Mucosa of rectum (tissue), 2 donors: ENCODE measurements at regions not wholly inside any gene's neighbourhood (a gene's known extent, or its start where the extent isn't known, plus 50 kb on each side); places are given as distances from the start of the nearest gene placed in this dataset.

Source experiments
- H3K27ac ChIP-seq, 2 donors: one replicate each; pipeline ENCODE4 v1.7.0; 2013; ENCODE audit warnings: inconsistent platforms in 2 of 2, low read depth in 2 of 2, low read length in 2 of 2
- H3K27me3 ChIP-seq, 2 donors: one replicate each; pipeline ENCODE4 v1.7.0; 2013; ENCODE audit warnings: low read length in 2 of 2; ENCODE audit not compliant: control insufficient read depth in 2 of 2, insufficient read depth in 2 of 2
- H3K36me3 ChIP-seq, 2 donors: one replicate each; pipeline ENCODE4 v1.7.0; 2013; ENCODE audit warnings: low read length in 2 of 2; ENCODE audit not compliant: control insufficient read depth in 2 of 2, insufficient read depth in 2 of 2
- H3K4me1 ChIP-seq, 2 donors: one replicate each; pipeline ENCODE4 v1.7.0; 2013; ENCODE audit warnings: low read length in 2 of 2, mild to moderate bottlenecking in 1 of 2; ENCODE audit not compliant: control insufficient read depth in 2 of 2, insufficient read depth in 2 of 2
- H3K4me3 ChIP-seq, 2 donors: one replicate each; pipeline ENCODE4 v1.7.0; 2013; ENCODE audit warnings: low read length in 2 of 2
- H3K9ac ChIP-seq, 2 donors: one replicate each; pipeline ENCODE4 v1.7.0; 2013; ENCODE audit warnings: low read length in 2 of 2, low read depth in 1 of 2, mild to moderate bottlenecking in 1 of 2
- H3K9me3 ChIP-seq, 2 donors: one replicate each; pipeline ENCODE4 v1.7.0; 2013; ENCODE audit warnings: low read length in 2 of 2; ENCODE audit not compliant: control insufficient read depth in 2 of 2
- donor health status: healthy.
- donor health status: Normal muscosa, but diverticular disease.

- Histone ChIP-seq H3K4me3 (no peak overlapping the region), H3K9me3 (no peaks in the 10 kb centered on the region), H3K36me3 (no peaks in the 10 kb centered on the region), H3K27ac (no peak overlapping the region), H3K27me3 (peaks cover 0 to 3% of the 10 kb centered on the region in 2 donors), H3K9ac (no peak overlapping the region), H3K4me1 (no peaks in the 10 kb centered on the region)
Measured at GRCh38 chr1:208432346-208432745, 188.2 kb upstream of the PLXNA2 start.

DNA sequence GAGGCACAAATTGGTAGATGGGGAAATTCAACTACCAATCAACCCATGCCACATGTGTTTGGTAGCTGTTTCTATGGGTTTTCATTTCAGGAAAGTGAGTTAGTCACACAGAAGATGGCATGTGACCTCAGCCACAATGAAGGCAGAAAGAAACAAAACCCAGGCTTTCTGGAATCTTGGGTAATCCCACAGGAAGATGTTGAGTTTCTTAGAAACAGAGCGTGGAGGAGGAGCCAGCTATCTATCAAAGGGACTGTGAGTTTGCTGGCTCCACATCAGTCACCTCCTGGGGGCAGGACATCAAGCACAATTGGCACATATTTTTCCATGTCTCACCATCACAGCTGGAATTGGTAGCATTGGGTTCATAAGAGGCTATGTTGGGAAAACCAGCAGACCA is 188.9 kb upstream of the PLXNA2 start:
- no peak overlapping the region for H3K9ac ChIP-seq
- H3K27me3 ChIP-seq = peaks cover 0 to 3% of the 10 kb centered on the region in 2 donors
- no peak overlapping the region for H3K4me3 ChIP-seq
- H3K9me3 ChIP-seq = no peaks in the 10 kb centered on the region
- H3K27ac ChIP-seq = no peak overlapping the region
- H3K4me1 ChIP-seq = no peaks in the 10 kb centered on the region
- no peaks in the 10 kb centered on the region for H3K36me3 ChIP-seq

- no peak overlapping the region for H3K9ac ChIP-seq
- H3K9me3 ChIP-seq = no peaks in the 10 kb centered on the region
- no peaks in the 10 kb centered on the region for H3K4me1 ChIP-seq
- H3K36me3 ChIP-seq = no peaks in the 10 kb centered on the region
- no peak overlapping the region for H3K4me3 ChIP-seq
- H3K27ac ChIP-seq = no peak overlapping the region
- peaks cover 0 to 3% of the 10 kb centered on the region in 2 donors for H3K27me3 ChIP-seq
Measured at GRCh38 chr1:208433971-208434370, 189.8 kb upstream of the PLXNA2 start.

- no peaks in the 10 kb centered on the region for H3K9me3 ChIP-seq
- no peak overlapping the region for H3K9ac ChIP-seq
- no peaks in the 10 kb centered on the region for H3K4me1 ChIP-seq
- H3K4me3 ChIP-seq = no peak overlapping the region
- H3K36me3 ChIP-seq = no peaks in the 10 kb centered on the region
- peaks cover 0 to 3% of the 10 kb centered on the region in 2 donors for H3K27me3 ChIP-seq
- no peak overlapping the region for H3K27ac ChIP-seq
Measured at GRCh38 chr1:208437401-208437800, 193.2 kb upstream of the PLXNA2 start.

- Histone ChIP-seq H3K27me3 (peaks cover 0 to 1% of the 10 kb centered on the region in 2 donors), H3K9me3 (no peaks in the 10 kb centered on the region), H3K27ac (no peak overlapping the region), H3K4me1 (no peaks in the 10 kb centered on the region), H3K4me3 (no peak overlapping the region), H3K9ac (no peak overlapping the region), H3K36me3 (no peaks in the 10 kb centered on the region)
Measured at GRCh38 chr1:208438112-208438699, 194.0 kb upstream of the PLXNA2 start.

DNA sequence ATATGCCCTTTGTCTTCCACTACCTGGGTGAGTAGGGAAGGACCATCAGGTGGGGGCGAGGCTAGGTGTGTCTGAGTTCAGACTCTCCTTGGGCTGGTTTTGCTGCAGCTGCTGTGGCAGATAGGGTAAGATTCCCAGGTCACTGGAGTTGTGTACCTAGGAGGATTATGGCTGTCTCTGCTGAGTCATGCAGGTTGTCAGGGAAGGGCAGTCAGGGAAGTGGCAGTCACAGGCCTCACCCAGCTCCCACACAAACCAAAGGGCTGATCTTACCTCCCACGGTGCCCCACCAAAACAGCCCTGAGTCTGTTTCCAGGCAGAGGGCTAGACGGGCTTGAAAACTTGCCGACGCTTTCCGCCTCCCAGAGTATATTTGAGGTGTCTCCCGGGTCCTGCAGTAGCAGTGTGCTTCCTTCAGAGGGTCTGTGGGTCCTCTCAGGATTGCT is 201.6 kb upstream of the PLXNA2 start:
- no peaks in the 10 kb centered on the region for H3K36me3 ChIP-seq
- H3K4me3 ChIP-seq = no peak overlapping the region
- no peak overlapping the region for H3K9ac ChIP-seq
- H3K27me3 ChIP-seq = no peaks in the 10 kb centered on the region
- peak overlapping the region in 1 of 2 donors; percentile 20 for H3K27ac ChIP-seq
- no peaks in the 10 kb centered on the region for H3K9me3 ChIP-seq
- H3K4me1 ChIP-seq = peaks cover 0 to 2% of the 10 kb centered on the region in 2 donors

DNA sequence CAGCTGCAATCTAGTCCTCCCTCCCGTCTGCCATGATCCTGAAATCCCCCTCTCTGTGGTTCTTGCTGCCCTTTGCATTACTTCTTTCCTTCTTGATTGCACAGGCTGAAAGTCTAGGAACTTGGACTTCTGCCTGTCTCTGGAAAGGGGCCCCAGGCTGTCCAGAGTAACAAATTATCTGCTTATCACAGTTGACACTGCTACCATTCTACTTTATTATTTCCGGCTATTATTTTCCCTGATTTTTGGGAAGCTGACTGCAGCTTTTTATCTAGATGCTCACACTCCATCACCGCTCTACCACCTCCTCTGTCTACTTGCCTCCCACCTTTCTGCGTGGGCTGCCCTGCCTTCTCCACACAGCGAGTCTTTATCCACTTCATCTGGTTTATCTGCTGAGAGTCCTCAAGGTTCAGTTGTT is 202.1 kb upstream of the PLXNA2 start:
- Histone ChIP-seq H3K27ac (peak overlapping the region in 1 of 2 donors; percentile 20), H3K27me3 (no peaks in the 10 kb centered on the region)

DNA sequence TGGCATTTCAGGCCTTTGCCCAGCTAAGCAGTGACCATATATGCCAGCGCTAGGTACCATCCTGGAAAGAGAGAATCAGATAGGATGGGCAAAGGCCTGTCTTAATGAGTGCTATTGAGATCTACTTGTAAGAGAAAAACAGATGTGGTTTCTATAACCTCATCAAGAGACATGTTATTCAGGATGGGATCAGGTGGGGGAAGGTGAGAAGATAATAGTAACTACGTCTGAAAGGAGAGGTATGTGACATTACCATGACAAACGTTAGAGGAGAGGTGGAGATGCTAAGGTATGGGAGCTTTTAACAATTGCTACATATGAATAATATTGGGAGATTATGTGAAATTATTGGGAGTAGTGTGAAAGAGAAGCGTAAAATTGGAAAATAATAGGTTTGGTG is 204.2 kb upstream of the PLXNA2 start:
- H3K27me3 ChIP-seq = no peaks in the 10 kb centered on the region
- H3K4me1 ChIP-seq = peaks cover 0 to 2% of the 10 kb centered on the region in 2 donors
- no peak overlapping the region for H3K4me3 ChIP-seq
- no peak overlapping the region for H3K27ac ChIP-seq
- H3K9me3 ChIP-seq = no peaks in the 10 kb centered on the region
- H3K36me3 ChIP-seq = no peaks in the 10 kb centered on the region
- H3K9ac ChIP-seq = no peak overlapping the region

More for the DNA sequence above, 202.1 kb upstream of the PLXNA2 start:
- Histone ChIP-seq H3K36me3 (no peaks in the 10 kb centered on the region), H3K9me3 (no peaks in the 10 kb centered on the region), H3K4me3 (no peak overlapping the region), H3K4me1 (peaks cover 0 to 2% of the 10 kb centered on the region in 2 donors), H3K9ac (no peak overlapping the region)

DNA sequence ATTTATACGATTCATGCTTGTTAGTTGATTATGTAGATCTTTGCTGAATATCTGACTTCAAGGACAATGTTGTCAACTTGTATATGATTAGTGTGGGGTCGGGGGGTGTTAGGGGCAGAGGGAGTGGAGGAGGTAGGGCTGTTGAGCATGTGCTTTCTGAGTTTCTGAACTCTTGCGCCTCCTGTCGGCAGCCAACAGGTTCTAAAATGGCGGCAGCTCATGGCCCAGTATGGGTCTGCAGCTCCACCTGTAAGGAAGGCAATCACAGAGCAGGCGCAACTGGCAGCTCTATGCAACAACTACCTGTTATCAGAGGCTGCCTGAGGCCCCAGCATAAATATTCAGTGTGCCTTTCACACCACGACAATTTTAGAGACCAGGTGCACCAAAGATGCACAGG is 205.8 kb upstream of the PLXNA2 start:
- no peak overlapping the region for H3K4me3 ChIP-seq
- H3K36me3 ChIP-seq = no peaks in the 10 kb centered on the region
- H3K27me3 ChIP-seq = no peaks in the 10 kb centered on the region
- no peak overlapping the region for H3K27ac ChIP-seq
- peaks cover 0 to 2% of the 10 kb centered on the region in 2 donors for H3K4me1 ChIP-seq
- H3K9me3 ChIP-seq = no peaks in the 10 kb centered on the region
- no peak overlapping the region for H3K9ac ChIP-seq

DNA sequence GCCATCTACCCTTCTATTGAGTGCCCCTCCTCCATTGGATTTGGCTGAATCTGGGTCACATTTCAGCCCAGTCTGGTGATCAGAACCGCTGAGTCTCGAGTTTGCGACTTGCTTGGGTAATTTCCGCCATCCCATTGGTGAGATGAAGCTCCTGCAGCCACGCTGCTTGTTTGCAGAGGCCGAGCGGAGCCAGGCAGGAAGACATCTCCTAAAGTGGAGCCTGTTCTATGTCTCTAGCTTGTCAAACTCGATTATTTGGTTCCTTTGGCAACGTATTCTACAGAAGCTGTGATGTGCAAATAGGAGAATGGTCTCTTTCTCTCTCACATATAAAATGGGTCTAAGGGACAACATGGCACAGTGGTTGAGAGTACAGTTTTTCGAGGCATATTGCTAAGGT is 206.8 kb upstream of the PLXNA2 start:
- no peaks in the 10 kb centered on the region for H3K27me3 ChIP-seq
- no peak overlapping the region for H3K27ac ChIP-seq
- H3K4me3 ChIP-seq = no peak overlapping the region

More for the DNA sequence above, 206.8 kb upstream of the PLXNA2 start:
- Histone ChIP-seq H3K9me3 (no peaks in the 10 kb centered on the region), H3K36me3 (no peaks in the 10 kb centered on the region), H3K4me1 (no peaks in the 10 kb centered on the region), H3K9ac (no peak overlapping the region)
